T-cell (primary cell): ENCODE measurements at regions not wholly inside any gene's neighbourhood (a gene's known extent, or its start where the extent isn't known, plus 50 kb on each side); places are given as distances from the start of the nearest gene placed in this dataset.

Source experiments
- ATAC-seq, 4 experiments: fragments of 200-7000 bp in 3 of 4; fragments of 150-1000 bp in 1 of 4; cut with Tn5 transposase; replicated peaks in 1 of 4; 1 replicate in 3 of 4; 2 replicates in 1 of 4; pipeline ENCODE4 v1.10.0; 2021; ENCODE audit warnings: moderate library complexity in 3 of 4, mild to moderate bottlenecking in 2 of 4, moderate number of reproducible peaks in 1 of 4
- CTCF ChIA-PET, 2 donors: fragments of 300-600 bp; sonication (Branson Sonifier 250); formaldehyde crosslinking; loops; one replicate each; lab custom pipeline; 2022; ENCODE audit warnings: antibody characterized with exemption in 2 of 2; lab: Charles Lee
- POLR2A ChIA-PET, 2 donors: fragments of 300-600 bp; sonication (Branson Sonifier 250); formaldehyde crosslinking; loops; one replicate each; lab custom pipeline; 2022; ENCODE audit warnings: antibody characterized with exemption in 2 of 2; lab: Charles Lee
- DNase-seq, 35 experiments: peaks; one replicate each; pipeline versions ENCODE4 v3.0.0 to v3.0.0-alpha.2; 2013 to 2023
- H3K27ac ChIP-seq: one replicate; pipeline ENCODE4 v1.5.1; 2013; ENCODE audit warnings: low read length
- H3K27me3 ChIP-seq, 2 experiments: replicated peaks in 1 of 2; 1 replicate in 1 of 2; 2 replicates in 1 of 2; pipeline versions ENCODE4 v1.6.1 to v1.7.0; 2013; ENCODE audit warnings: low read length in 1 of 2, mixed read lengths in 1 of 2; ENCODE audit not compliant: control insufficient read depth in 2 of 2, insufficient read depth in 2 of 2; ENCODE audit errors: extremely low read depth in 1 of 2
- H3K36me3 ChIP-seq, 2 donors: 1 replicate in 1 of 2; 2 replicates in 1 of 2; pipeline versions ENCODE4 v1.6.1 to v1.7.0; 2013; ENCODE audit warnings: low read length in 1 of 2; ENCODE audit not compliant: control insufficient read depth in 2 of 2, insufficient read depth in 1 of 2; ENCODE audit errors: extremely low read depth in 1 of 2
- H3K4me1 ChIP-seq, 2 experiments: 1 replicate in 1 of 2; 2 replicates in 1 of 2; pipeline versions ENCODE4 v1.6.1 to v1.7.0; 2013; ENCODE audit warnings: low read length in 2 of 2, mixed read lengths in 1 of 2; ENCODE audit not compliant: insufficient read depth in 2 of 2, control insufficient read depth in 1 of 2; ENCODE audit errors: extremely low read depth in 1 of 2
- H3K4me3 ChIP-seq, 2 donors: 1 replicate in 1 of 2; 2 replicates in 1 of 2; pipeline versions ENCODE4 v1.5.1 to v1.7.0; 2013; ENCODE audit warnings: mild to moderate bottlenecking in 2 of 2, low read length in 1 of 2, moderate library complexity in 1 of 2; ENCODE audit not compliant: control insufficient read depth in 1 of 2; ENCODE audit errors: extremely low read depth in 1 of 2
- H3K9me3 ChIP-seq: 2 replicates; pipeline ENCODE4 v1.7.0; 2013
- H3K27ac Mint-ChIP-seq, 2 donors: one replicate each; pipeline ENCODE4 v1.8.0; 2020 to 2021; ENCODE audit warnings: mild to moderate bottlenecking in 2 of 2, mixed read lengths in 2 of 2
- H3K27me3 Mint-ChIP-seq, 2 donors: one replicate each; pipeline ENCODE4 v1.8.0; 2021 to 2022; ENCODE audit warnings: mixed read lengths in 2 of 2
- H3K36me3 Mint-ChIP-seq: one replicate; pipeline ENCODE4 v1.8.0; 2021; ENCODE audit warnings: mixed read lengths
- H3K4me1 Mint-ChIP-seq, 3 donors: one replicate each; pipeline ENCODE4 v1.8.0; 2020 to 2022; ENCODE audit warnings: mixed read lengths in 3 of 3, mild to moderate bottlenecking in 1 of 3
- H3K4me3 Mint-ChIP-seq, 3 donors: one replicate each; pipeline ENCODE4 v1.8.0; 2020 to 2022; ENCODE audit warnings: mild to moderate bottlenecking in 3 of 3, mixed read lengths in 3 of 3, moderate library complexity in 3 of 3
- H3K9me3 Mint-ChIP-seq, 3 donors: one replicate each; pipeline ENCODE4 v1.8.0; 2020 to 2022; ENCODE audit warnings: mixed read lengths in 3 of 3
- WGBS: methylation state at CpG from one replicate; pipeline ENCODE4 v1.1.5; 2013; ENCODE audit warnings: missing lambda C conversion rate; ENCODE audit not compliant: insufficient coverage; 5-methylcytosine and 5-hydroxymethylcytosine counted together

DNA sequence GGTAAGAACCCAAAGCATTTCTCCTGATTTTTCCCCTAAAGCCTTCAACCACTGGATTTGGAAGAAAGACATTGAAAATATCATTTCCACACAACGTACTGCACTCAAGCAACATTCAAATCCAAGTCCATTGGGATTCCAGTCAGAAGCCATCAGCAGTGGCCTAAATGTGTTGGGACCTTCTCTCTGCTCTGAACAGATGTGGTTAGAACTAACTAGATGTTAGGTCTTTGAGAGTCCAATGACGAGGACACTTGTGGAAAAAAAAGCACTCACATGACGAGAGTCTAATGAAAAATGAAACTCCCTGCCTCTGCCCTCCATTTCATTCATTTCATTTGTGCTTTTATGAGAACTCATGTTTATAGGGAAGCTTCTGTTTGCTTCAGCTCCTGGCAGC is 382.3 kb downstream of the SIPA1L2 start:
- Mint-ChIP-seq H3K4me1 (peaks cover 0 to 7% (median 2%) of the 10 kb centered on the region in 3 donors), H3K27ac (no peak overlapping the region), H3K27me3 (peaks cover 22 to 52% of the 10 kb centered on the region in 2 donors), H3K4me3 (no peak overlapping the region), H3K36me3 (no peaks in the 10 kb centered on the region), H3K9me3 (no peaks in the 10 kb centered on the region)
- Histone ChIP-seq H3K27me3 (peaks cover 0 to 3% of the 10 kb centered on the region in 2 experiments), H3K36me3 (no peaks in the 10 kb centered on the region), H3K9me3 (no peaks in the 10 kb centered on the region), H3K27ac (no peak overlapping the region), H3K4me1 (no peaks in the 10 kb centered on the region), H3K4me3 (no peak overlapping the region)
- ChIA-PET POLR2A (no interaction called here), CTCF (no interaction called here)
- ATAC-seq, result no peak
- WGBS, result no CpG with 5 or more reads among the region's 3 CpGs
- DNase-seq, result no peak

DNA sequence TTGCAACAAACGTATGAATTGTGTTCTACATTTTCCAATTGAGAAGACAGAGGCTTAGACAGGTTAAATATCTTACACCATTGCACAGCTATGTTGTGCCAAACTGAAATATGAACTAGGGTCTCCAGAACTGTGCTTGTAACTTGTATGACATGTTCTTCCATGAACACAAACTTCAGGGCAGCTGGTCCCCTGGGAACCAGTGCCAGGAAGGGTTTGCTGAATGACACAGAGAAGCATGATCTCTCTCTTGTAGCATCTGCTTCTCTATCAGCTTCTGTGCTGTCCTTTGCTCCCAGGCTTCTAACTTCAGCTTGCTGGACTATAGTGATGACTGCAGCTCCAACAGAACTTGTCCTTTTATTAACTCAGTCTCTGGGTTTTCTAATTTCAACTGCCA is 385.5 kb downstream of the SIPA1L2 start:
- no peak for DNase-seq
- ChIA-PET POLR2A (no interaction called here), CTCF (no interaction called here)
- H3K27me3 Mint-ChIP-seq, result peaks cover 20 to 49% of the 10 kb centered on the region in 2 donors
- no peaks in the 10 kb centered on the region for H3K4me1 ChIP-seq
- no peak overlapping the region for H3K4me3 ChIP-seq
- H3K4me1 Mint-ChIP-seq, result peaks cover 0 to 1% (median 0%) of the 10 kb centered on the region in 3 donors
- no peaks in the 10 kb centered on the region for H3K9me3 ChIP-seq
- WGBS, result no CpG with 5 or more reads among the region's 1 CpG
- no peak overlapping the region for H3K4me3 Mint-ChIP-seq
- peaks cover 0 to 4% (median 0%) of the 10 kb centered on the region in 3 donors for H3K9me3 Mint-ChIP-seq
- H3K36me3 Mint-ChIP-seq, result no peaks in the 10 kb centered on the region
- ATAC-seq, result no peak
- H3K27ac ChIP-seq, result no peak overlapping the region
- no peaks in the 10 kb centered on the region for H3K36me3 ChIP-seq
- no peaks in the 10 kb centered on the region for H3K27me3 ChIP-seq
- H3K27ac Mint-ChIP-seq, result no peak overlapping the region

DNA sequence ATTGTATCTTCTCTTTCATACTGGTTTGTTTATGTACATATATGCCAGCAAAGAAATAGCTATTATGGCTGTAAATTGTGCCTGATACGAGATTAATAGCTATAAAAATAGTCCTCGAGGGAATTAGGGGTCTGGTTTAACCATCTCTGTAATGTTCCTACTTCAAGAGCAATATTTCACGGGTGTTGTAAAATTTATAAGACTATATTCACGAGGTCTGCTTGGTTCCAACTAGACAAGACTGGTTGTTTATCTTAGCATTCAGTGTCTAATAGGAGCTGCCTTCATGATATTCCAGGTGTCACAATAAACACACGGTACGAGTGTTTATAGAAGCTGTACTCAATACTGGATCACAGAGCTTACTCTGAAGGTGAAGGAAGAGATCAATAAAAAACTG is 389.9 kb downstream of the SIPA1L2 start:
- no peak for DNase-seq
- CTCF ChIA-PET, result no interaction called here
- no CpG with 5 or more reads among the region's 6 CpGs for WGBS

DNA sequence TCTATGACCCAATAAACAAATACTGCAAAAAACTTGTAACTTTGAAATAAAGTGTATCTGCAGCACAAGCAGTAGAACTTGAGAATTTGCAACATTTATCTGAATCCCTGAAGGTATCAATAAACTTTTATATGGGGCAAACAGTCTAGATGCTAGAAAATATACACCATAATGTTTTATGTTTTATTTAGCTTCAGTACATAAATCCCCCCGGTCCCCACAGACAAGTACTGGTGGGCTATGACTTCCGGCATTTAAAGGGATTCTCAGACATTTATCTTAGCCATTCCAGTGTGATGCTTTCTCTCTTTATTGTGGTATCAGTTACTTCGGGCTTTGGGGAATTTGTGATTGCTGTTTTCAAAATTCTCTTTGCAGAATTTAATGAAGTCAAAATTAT is 390.4 kb downstream of the SIPA1L2 start:
- ChIA-PET CTCF (interaction anchor here in 1 of 2 donors (1.2 kb wide), 1 partner anchor 388 kb away, joined by 3 read pairs; no protein-coding TSS in a partner anchor), POLR2A (no interaction called here)
- H3K4me1 Mint-ChIP-seq, result no peaks in the 10 kb centered on the region
- Histone ChIP-seq H3K27me3 (peaks cover 0 to 3% of the 10 kb centered on the region in 2 experiments), H3K9me3 (no peaks in the 10 kb centered on the region), H3K4me3 (no peak overlapping the region), H3K27ac (no peak overlapping the region), H3K36me3 (no peaks in the 10 kb centered on the region), H3K4me1 (no peaks in the 10 kb centered on the region)
- ATAC-seq, result no peak
- no peak overlapping the region for H3K4me3 Mint-ChIP-seq
- H3K36me3 Mint-ChIP-seq, result no peaks in the 10 kb centered on the region
- H3K9me3 Mint-ChIP-seq, result peaks cover 0 to 4% (median 0%) of the 10 kb centered on the region in 3 donors
- no peak overlapping the region for H3K27ac Mint-ChIP-seq
- no CpG with 5 or more reads among the region's 3 CpGs for WGBS
- peaks cover 20 to 26% of the 10 kb centered on the region in 2 donors for H3K27me3 Mint-ChIP-seq
- DNase-seq, result no peak

More for the DNA sequence above, 389.9 kb downstream of the SIPA1L2 start:
- no peaks in the 10 kb centered on the region for H3K36me3 Mint-ChIP-seq
- peaks cover 0 to 4% (median 0%) of the 10 kb centered on the region in 3 donors for H3K9me3 Mint-ChIP-seq
- no peaks in the 10 kb centered on the region for H3K4me1 ChIP-seq
- no peak overlapping the region for H3K4me3 ChIP-seq
- no peaks in the 10 kb centered on the region for H3K4me1 Mint-ChIP-seq
- no peak overlapping the region for H3K4me3 Mint-ChIP-seq
- peaks cover 18 to 28% of the 10 kb centered on the region in 2 donors for H3K27me3 Mint-ChIP-seq
- H3K9me3 ChIP-seq, result no peaks in the 10 kb centered on the region
- no peak for ATAC-seq
- no peak overlapping the region for H3K27ac ChIP-seq
- no peak overlapping the region for H3K27ac Mint-ChIP-seq
- H3K36me3 ChIP-seq, result no peaks in the 10 kb centered on the region
- peaks cover 0 to 3% of the 10 kb centered on the region in 2 experiments for H3K27me3 ChIP-seq
- POLR2A ChIA-PET, result no interaction called here

DNA sequence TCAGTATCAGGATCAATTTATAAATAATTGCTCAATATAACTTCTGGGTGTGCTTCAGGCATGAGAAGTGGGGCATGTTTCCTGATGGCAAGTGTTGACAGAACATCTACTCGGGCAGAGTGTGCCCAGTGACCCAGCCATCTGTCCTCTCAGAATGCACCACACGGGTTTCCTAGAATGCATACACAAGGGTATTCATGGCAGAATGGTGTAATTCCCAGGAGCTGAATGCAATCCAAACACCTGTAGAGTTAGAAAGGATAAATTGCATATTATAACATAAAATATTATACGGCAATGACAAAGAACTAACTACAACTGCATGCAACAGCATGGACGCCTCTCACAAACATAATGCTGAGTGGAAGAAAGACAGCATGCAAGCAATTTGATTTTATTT is 391.9 kb downstream of the SIPA1L2 start:
- no CpG with 5 or more reads among the region's 4 CpGs for WGBS
- no peaks in the 10 kb centered on the region for H3K36me3 Mint-ChIP-seq
- Histone ChIP-seq H3K27ac (no peak overlapping the region), H3K4me3 (no peak overlapping the region), H3K9me3 (no peaks in the 10 kb centered on the region), H3K36me3 (no peaks in the 10 kb centered on the region), H3K27me3 (peaks cover 0 to 3% of the 10 kb centered on the region in 2 experiments), H3K4me1 (no peaks in the 10 kb centered on the region)
- CTCF ChIA-PET, result no interaction called here
- no peaks in the 10 kb centered on the region for H3K4me1 Mint-ChIP-seq
- DNase-seq (no peak), ATAC-seq (no peak)
- peaks cover 18 to 27% of the 10 kb centered on the region in 2 donors for H3K27me3 Mint-ChIP-seq
- peaks cover 0 to 4% (median 0%) of the 10 kb centered on the region in 3 donors for H3K9me3 Mint-ChIP-seq
- no peak overlapping the region for H3K4me3 Mint-ChIP-seq
- H3K27ac Mint-ChIP-seq, result no peak overlapping the region
- POLR2A ChIA-PET, result no interaction called here

DNA sequence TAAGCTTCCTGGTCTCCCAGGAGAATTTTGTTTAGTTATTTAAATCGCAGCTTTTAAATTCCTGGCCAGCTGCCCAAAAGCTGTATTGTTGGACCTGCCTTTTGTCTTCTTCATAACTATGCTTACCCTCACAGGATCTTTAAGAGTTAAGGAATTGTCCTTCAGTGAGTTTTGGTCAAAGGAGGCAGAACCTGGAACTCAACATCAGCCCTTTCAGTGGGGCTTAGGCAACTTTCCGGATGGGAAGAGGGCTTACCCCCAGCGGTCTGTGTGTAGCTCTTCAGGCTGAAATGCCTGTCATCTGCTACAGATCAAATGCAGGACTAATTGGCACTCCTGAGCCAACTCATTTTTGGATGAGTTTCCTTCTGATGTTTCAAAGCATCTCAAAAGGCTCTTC is 402.6 kb downstream of the SIPA1L2 start:
- DNase-seq, result no peak
- H3K9me3 ChIP-seq, result no peaks in the 10 kb centered on the region
- H3K4me3 Mint-ChIP-seq, result no peak overlapping the region
- peaks cover 10 to 29% (median 21%) of the 10 kb centered on the region in 3 donors for H3K4me1 Mint-ChIP-seq
- ChIA-PET POLR2A (no interaction called here), CTCF (interaction anchor here in 1 of 2 donors (0.5 kb wide), 1 partner anchor 1746 kb away, joined by 3 read pairs; no protein-coding TSS in a partner anchor)
- peaks cover 0 to 5% of the 10 kb centered on the region in 2 donors for H3K27me3 Mint-ChIP-seq
- H3K27ac Mint-ChIP-seq, result peak overlapping the region in 1 of 2 donors; percentile 25
- no peak overlapping the region for H3K4me3 ChIP-seq
- H3K27me3 ChIP-seq, result no peaks in the 10 kb centered on the region
- H3K36me3 ChIP-seq, result no peaks in the 10 kb centered on the region
- H3K36me3 Mint-ChIP-seq, result no peaks in the 10 kb centered on the region
- H3K9me3 Mint-ChIP-seq, result no peaks in the 10 kb centered on the region
- peaks cover 0 to 12% of the 10 kb centered on the region in 2 experiments for H3K4me1 ChIP-seq
- ATAC-seq, result no peak
- H3K27ac ChIP-seq, result peak overlapping the region; percentile 23
- 61% methylated on average over 2 of the region's 3 CpGs for WGBS
